NCI-H510A treated with DMSO at 0.1 percent for 48 hours (cell line): ENCODE measurements at regions not wholly inside any gene's neighbourhood (a gene's known extent, or its start where the extent isn't known, plus 50 kb on each side); places are given as distances from the start of the nearest gene placed in this dataset.
A peak's percentile ranks its signal among the peaks of the same experiment; 100 is the strongest.

Source experiments
- DNase-seq: peaks from one replicate; lab custom pipeline; 2025; lab: John Stamatoyannopoulos, UW

- peak; percentile 38 for DNase-seq
Measured at GRCh38 chr10:61140765-61141392, 196.9 kb upstream of the RHOBTB1 start.

DNA sequence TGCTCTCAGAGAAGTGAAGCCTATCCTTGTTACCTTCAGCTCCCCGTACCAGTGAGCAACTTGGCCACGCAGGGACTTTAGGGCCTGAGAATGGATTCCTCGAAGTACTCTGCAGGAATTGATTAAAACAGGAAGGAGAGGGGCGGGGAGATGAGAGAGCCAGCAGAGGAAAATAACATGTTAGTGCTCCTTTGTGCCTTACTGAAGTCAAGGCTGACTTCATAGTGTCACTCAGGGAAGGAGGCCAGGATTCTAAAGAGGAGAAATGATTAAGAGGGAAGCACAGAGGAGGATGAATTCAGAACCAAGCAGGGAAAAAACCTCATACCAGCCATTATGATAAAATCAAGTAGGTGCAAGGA is 195.6 kb upstream of the RHOBTB1 start:
- DNase-seq: no peak

- no peak for DNase-seq
Measured at GRCh38 chr10:61138708-61139591, 195.0 kb upstream of the RHOBTB1 start.

DNA sequence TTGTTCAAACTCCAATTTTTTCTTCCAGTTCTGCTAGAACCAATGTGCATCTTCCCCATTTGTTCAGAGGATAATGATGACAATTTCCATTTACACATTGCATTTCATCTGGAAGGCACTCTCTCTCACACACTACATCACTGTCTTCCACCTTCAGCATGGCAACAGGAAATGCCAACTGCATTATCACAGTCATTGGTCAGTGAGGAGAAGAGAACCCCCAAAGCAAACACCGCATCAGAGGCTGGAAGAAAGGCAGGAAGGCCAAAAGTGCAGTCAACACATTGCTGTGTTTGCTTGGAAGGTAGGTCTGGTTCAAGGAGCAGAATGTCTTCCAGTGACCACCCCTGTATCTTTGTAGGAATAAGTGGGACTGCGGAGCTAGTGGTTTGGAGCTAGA is 192.2 kb upstream of the RHOBTB1 start:
- DNase-seq: peak; percentile 6

- DNase-seq: peak; percentile 11
Measured at GRCh38 chr10:61135276-61135721, 191.3 kb upstream of the RHOBTB1 start.

DNA sequence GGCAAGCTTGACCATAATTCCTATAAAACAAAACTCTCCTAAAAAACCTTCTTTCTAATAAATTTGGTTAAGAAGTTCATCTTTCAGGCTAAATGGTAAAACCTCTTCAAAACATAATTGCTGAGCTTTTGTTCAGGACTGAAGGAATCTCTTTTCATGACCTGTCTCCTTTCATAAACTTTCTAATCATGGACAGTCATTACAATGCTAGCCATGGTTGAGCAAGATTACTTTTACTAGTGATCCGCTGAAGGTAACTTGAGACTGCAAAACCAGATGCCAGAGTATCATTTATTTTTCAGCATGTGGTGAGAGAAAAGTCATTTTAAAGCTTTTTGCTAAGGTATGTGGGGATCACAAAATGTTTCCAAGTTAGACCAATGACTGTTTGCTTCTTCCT is 186.4 kb upstream of the RHOBTB1 start:
- no peak for DNase-seq

DNA sequence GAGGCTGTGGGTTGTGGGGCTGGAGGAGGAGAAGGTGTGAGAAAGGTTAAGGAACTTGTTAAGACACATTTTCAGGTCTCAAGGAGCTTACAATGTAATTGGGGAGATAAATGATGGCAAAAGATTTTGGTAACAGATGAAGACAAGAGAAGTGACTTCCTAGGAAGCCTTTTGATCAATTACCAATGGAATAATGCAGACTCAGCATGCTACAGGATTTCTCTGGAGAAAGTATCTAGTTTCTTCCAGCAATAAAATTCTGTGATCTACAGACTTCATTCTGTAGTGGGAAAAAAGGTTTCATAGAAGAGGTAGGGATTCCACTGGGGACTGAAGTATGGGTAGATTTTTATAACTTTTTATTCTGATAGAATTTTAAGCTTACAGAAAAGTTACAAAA is 184.2 kb upstream of the RHOBTB1 start:
- no peak for DNase-seq

- peak; percentile 2 for DNase-seq
Measured at GRCh38 chr10:61125560-61126170, 181.7 kb upstream of the RHOBTB1 start.

DNA sequence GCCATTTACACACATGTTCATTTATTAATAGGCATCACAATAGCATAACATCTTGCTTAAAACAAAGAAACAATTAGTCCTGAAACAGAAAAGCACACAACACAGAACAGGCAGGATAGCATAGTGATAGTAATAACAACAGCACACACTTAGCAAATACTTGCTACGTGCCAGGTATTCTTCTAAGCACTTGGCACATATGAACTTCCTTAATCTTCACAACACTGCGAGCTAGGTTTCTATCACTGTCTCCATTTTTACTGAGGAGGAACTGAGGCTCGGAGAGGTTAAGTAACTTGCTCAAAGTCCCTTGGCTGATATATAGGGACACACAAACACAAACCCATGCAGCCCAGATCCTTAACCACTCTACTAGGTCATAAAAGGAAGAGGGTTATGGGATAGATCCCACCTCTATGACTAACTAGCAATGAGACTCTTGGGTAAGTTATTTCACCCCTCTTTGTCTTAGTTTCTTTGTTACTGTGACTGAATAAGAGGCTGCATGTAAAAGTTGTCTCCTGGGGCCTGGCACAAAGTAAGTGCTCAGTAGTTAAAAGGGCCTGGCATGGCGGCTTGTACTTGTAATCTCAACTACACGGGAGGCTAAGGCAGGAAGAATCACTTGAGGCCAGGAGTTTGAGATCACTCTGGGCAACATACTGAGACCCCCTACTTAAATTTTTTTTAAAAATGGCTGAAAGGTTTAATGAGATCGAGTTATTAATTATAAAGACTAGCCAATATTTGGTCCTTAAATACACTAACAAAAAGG is 181.0 kb upstream of the RHOBTB1 start:
- no peak for DNase-seq

DNA sequence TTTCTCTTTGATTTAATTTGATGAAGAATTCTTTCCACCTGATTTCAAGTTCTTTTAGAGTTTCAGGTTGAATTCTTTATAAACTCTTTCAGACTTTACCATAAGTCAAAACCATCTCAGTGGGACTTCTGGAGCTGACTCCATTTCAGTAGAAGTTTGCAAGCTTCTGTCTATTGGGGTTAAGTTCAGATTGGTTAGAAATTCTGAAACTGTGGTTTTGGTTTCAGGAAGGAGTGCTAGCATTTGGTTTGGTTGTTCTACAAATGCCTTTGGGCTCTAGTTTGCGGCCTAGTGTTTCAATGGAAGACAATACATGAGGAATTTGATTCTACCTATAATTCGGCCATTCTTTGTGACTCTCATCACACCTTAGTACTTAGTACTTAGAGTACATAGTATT is 176.8 kb upstream of the RHOBTB1 start:
- no peak for DNase-seq

DNA sequence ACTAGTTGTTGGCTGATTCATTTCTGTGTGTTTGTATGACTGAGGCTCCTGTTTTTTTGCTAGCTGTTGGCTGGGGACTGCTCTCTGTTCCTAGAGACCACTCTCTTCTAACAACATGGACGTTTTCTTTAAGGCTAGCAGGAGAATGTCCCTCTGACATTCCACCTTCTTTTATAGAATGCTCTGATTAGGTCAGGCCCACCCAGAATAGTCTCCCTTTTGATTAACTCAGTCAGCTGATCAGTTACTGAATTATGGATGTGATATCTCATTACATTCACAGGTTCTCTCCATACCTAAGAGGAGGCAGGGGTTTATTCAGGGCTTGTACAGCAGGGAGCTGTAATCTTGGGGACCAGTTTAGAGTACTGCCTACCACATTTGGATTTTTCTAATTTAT is 175.6 kb upstream of the RHOBTB1 start:
- no peak for DNase-seq

- DNase-seq: no peak
Measured at GRCh38 chr10:61115897-61116296, 171.9 kb upstream of the RHOBTB1 start.

- no peak for DNase-seq
Measured at GRCh38 chr10:61112771-61113170, 168.8 kb upstream of the RHOBTB1 start.

DNA sequence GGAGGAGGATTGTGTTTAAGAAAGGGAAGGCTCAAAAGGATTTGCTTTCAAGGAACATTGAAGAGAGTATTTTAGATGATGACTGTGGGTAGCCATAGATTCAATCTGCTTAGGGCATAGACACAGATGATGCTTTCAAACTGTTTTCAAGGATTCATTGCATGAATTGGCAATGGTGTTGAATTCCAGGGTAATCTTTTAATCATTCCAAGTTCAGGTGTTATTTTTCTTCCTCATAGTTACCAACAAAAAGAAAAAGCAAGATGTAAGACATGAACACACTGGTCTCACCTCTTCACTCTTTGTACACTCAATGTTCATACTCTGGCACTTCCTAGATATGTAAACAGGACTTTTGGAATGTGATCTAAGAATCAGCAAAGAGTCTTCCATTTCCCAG is 167.0 kb upstream of the RHOBTB1 start:
- DNase-seq: no peak

- no peak for DNase-seq
Measured at GRCh38 chr10:61110188-61110844, 166.3 kb upstream of the RHOBTB1 start.

DNA sequence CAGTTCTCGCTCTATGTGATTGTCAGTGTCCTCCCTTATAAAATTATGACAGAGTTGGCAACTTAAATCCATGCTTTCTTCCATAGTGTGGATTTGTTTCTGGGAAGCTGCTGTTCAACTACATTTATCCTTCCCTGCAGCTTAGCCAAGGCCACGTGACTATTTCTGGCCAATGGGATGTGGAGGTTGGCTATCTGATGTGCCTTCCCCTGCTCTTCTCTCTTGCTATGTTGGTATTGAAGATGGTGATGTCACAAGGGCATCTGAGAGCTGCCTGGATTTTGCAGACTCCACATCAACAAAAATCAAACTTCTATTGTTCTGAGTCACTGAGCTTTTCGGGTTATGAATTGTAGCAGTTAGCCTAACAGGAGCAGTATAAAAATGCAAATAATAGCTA is 164.9 kb upstream of the RHOBTB1 start:
- no peak for DNase-seq

DNA sequence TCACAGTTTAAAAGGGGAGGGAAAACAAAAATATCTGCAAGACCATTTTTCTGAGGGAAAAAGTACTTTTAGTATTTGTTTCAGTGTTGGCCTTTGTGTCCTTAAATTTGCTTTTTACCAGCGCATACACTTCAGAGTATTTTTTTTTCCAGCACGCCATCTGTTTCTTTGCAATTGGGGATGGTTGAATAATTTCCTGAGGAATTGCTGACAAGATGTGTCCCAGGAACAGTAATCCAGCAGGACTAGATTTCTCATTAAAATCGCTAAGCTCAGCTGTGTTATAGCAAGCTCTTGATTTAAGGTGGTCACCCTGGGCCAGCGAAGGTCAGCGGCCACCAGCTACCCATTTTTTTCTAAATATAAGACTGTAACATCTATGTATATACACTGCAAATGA is 156.9 kb upstream of the RHOBTB1 start:
- no peak for DNase-seq

DNA sequence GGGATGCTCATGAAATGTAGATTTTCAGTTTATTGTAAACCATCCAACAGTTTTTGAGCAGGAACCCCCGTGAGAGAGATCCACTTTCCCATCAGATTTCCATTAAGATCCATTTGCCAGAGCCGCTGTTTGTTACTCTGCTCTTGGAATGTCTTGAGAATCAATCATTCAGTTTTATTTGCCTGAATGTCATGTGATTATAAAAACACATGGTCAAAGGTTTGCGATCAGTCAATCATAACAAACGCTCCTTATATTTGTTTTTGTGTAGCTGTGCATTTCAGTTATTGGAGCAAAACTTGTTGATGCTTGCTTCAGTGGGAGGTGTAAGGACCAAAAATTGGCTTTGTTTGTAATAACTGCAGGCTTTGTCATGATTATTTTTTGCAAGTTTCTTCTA is 155.8 kb upstream of the RHOBTB1 start:
- DNase-seq: no peak

GRCh38 chr10:61098966-61099365 is 155.0 kb upstream of the RHOBTB1 start:
- DNase-seq: no peak

DNA sequence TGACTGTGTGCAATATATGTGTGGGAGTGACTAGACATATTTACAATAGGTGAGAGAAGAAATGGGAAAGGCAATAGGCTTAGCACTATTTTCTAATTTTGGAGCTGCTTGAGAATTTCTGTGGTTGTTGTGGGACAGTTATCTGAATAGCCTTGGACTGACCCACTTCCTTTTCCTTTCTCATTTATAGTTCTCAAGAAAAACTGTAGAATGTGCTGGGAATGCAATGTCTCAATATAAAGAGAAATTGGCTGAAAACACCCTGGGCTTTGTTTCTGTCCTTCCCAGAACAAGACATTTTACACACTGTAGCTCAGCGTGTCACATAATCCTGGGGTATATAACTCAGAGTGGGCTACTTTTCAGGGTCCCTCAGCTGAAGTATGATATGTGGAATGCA is 153.0 kb upstream of the RHOBTB1 start:
- DNase-seq: no peak

DNA sequence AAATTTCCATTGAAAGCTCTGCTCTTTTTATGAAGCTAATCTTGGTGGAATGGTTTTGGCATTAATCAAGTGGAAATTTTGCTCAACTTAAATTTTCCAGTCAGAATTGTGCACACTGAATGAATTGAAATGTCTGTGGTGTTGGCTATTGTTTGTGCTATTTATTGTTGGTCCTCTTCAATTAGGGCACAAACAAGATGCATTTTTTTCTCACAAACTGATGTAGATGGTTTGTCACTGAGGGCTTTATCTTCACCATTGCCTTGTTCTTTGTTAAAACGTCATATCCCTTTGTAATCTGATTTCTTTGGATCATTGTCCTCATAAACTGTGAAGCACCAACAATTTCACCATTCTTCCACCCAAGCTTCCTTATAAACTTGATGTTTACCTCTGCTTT is 152.1 kb upstream of the RHOBTB1 start:
- DNase-seq: no peak

- DNase-seq: no peak
Measured at GRCh38 chr10:61091531-61091930, 147.5 kb upstream of the RHOBTB1 start.
